ENCODE measurements at regions not wholly inside any gene's neighbourhood (a gene's known extent, or its start where the extent isn't known, plus 50 kb on each side); places are given as distances from the start of the nearest gene placed in this dataset.
"Not testable (repeated sequence)": the region's sequence is repeated elsewhere in the genome, so short reads cannot be mapped to it uniquely, and the experiment has no call there.

- DNase-seq (ENCODE audit: low read depth): peak; percentile 11
Observed at GRCh38 chr2:147182260-147182659, 662.6 kb upstream of the ACVR2A start.

GRCh38 chr2:147181351-147182029, 663.3 kb upstream of the ACVR2A start:
- DNase-seq (ENCODE audit: low read depth): no peak

- no peak for DNase-seq (ENCODE audit: low read depth)
Observed at GRCh38 chr2:147177071-147177857, 667.6 kb upstream of the ACVR2A start.

GRCh38 chr2:147174824-147175254, 670.0 kb upstream of the ACVR2A start:
- no peak for DNase-seq (ENCODE audit: low read depth)

GRCh38 chr2:147173798-147174197, 671.0 kb upstream of the ACVR2A start:
- no peak for DNase-seq (ENCODE audit: low read depth)

GRCh38 chr2:147173189-147173581, 671.6 kb upstream of the ACVR2A start:
- no peak for DNase-seq (ENCODE audit: low read depth)

GRCh38 chr2:147172493-147173188, 672.2 kb upstream of the ACVR2A start:
- DNase-seq (ENCODE audit: low read depth): no peak

- no peak for DNase-seq (ENCODE audit: low read depth)
Observed at GRCh38 chr2:147171941-147172340, 672.9 kb upstream of the ACVR2A start.

GRCh38 chr2:147170932-147171331, 673.9 kb upstream of the ACVR2A start:
- no peak for DNase-seq (ENCODE audit: low read depth)

- no peak for DNase-seq (ENCODE audit: low read depth)
Observed at GRCh38 chr2:147165697-147166382, 679.0 kb upstream of the ACVR2A start.

GRCh38 chr2:147164563-147164962, 680.3 kb upstream of the ACVR2A start:
- no peak for DNase-seq (ENCODE audit: low read depth)

GRCh38 chr2:147161746-147162145, 683.1 kb upstream of the ACVR2A start:
- no peak for DNase-seq (ENCODE audit: low read depth)

- DNase-seq (ENCODE audit: low read depth): no peak
Observed at GRCh38 chr2:147156970-147157369, 687.9 kb upstream of the ACVR2A start.

GRCh38 chr2:147150241-147150635, 694.6 kb upstream of the ACVR2A start:
- no peak for DNase-seq (ENCODE audit: low read depth)

- DNase-seq (ENCODE audit: low read depth): no peak
Observed at GRCh38 chr2:147149575-147150240, 695.1 kb upstream of the ACVR2A start.

- no peak for DNase-seq (ENCODE audit: low read depth)
Observed at GRCh38 chr2:147147802-147148201, 697.0 kb upstream of the ACVR2A start.

GRCh38 chr2:147141930-147142329, 702.9 kb upstream of the ACVR2A start:
- no peak for DNase-seq (ENCODE audit: low read depth)

- not testable (repeated sequence) for DNase-seq (ENCODE audit: low read depth)
Observed at GRCh38 chr2:147139732-147140131, 705.1 kb upstream of the ACVR2A start.

- no peak for DNase-seq (ENCODE audit: low read depth)
Observed at GRCh38 chr2:147137711-147138110, 707.1 kb upstream of the ACVR2A start.

- DNase-seq (ENCODE audit: low read depth): no peak
Observed at GRCh38 chr2:147135376-147135775, 709.5 kb upstream of the ACVR2A start.

GRCh38 chr2:147133286-147133908, 711.4 kb upstream of the ACVR2A start:
- no peak for DNase-seq (ENCODE audit: low read depth)
